ENCODE measurements at regions not wholly inside any gene's neighbourhood (a gene's known extent, or its start where the extent isn't known, plus 50 kb on each side); places are given as distances from the start of the nearest gene placed in this dataset.

- in situ Hi-C loops (cut with MboI): no loop called here
- no peak for TF ChIP-seq EZH2 (IDR thresholded peaks at IDR 0.05; ENCODE audit: insufficient read depth, poor library complexity, severe bottlenecking)
- no peak for TF ChIP-seq EZH2phosphoT487 (IDR thresholded peaks at IDR 0.05; ENCODE audit: insufficient read depth, low read depth)
- no peak overlapping the region for H2AFZ ChIP-seq
- no peak overlapping the region for H3K4me2 ChIP-seq (ENCODE audit: unreplicated experiment)
- H3K36me3 ChIP-seq (ENCODE audit: low read depth): no peaks in the 10 kb centered on the region
- no peak overlapping the region for H3K27ac ChIP-seq
- no peak overlapping the region for H3K4me3 ChIP-seq
- DNase-seq: no peak
- 79 to 82% methylated on average over 5 of the region's 5 CpGs for WGBS, 2 experiments (ENCODE audit: low coverage in 1 of 2, low lambda C conversion rate in 2 of 2, missing lambda C conversion rate in 2 of 2)
- no peaks in the 10 kb centered on the region for H3F3A ChIP-seq (ENCODE audit: insufficient read depth)
- no peaks in the 10 kb centered on the region for H3K27me3 ChIP-seq (replicated peaks; ENCODE audit: insufficient read depth)
- H3K79me2 ChIP-seq (ENCODE audit: insufficient read depth): no peaks in the 10 kb centered on the region
- H3K9ac ChIP-seq: no peak overlapping the region
- H3K9me2 ChIP-seq (ENCODE audit: insufficient read depth): 0 out of 2 replicates have a peak, but pooled peaks cover 4% of the 10 kb centered on the region
- no peaks in the 10 kb centered on the region for H3K4me1 ChIP-seq (ENCODE audit: insufficient read depth)
- H4K20me1 ChIP-seq (ENCODE audit: insufficient read depth): no peaks in the 10 kb centered on the region
- no peaks in the 10 kb centered on the region for H3K9me3 ChIP-seq (ENCODE audit: low read depth)
These were observed 185.5 kb upstream of the SETBP1 start for GRCh38 chr18:44495151-44495550.

- H3K9me2 ChIP-seq (ENCODE audit: insufficient read depth): 0 out of 2 replicates have a peak, but pooled peaks cover 4% of the 10 kb centered on the region
- no peaks in the 10 kb centered on the region for H3K79me2 ChIP-seq (ENCODE audit: insufficient read depth)
- TF ChIP-seq EZH2phosphoT487 (IDR thresholded peaks at IDR 0.05; ENCODE audit: insufficient read depth, low read depth) (no peak), EZH2 (IDR thresholded peaks at IDR 0.05; ENCODE audit: insufficient read depth, poor library complexity, severe bottlenecking) (no peak)
These were observed 183.4 kb upstream of the SETBP1 start for GRCh38 chr18:44497311-44497710.

GRCh38 chr18:44497757-44498490 lies 182.8 kb upstream of the SETBP1 start:
- in situ Hi-C loops (cut with MboI): no loop called here
- TF ChIP-seq EZH2 (IDR thresholded peaks at IDR 0.05; ENCODE audit: insufficient read depth, poor library complexity, severe bottlenecking) (no peak), EZH2phosphoT487 (IDR thresholded peaks at IDR 0.05; ENCODE audit: insufficient read depth, low read depth) (no peak)
- 34 to 43% methylated on average over 3 of the region's 3 CpGs for WGBS, 2 experiments (ENCODE audit: low coverage in 1 of 2, low lambda C conversion rate in 2 of 2, missing lambda C conversion rate in 2 of 2)
- Histone ChIP-seq H3K36me3 (ENCODE audit: low read depth) (no peaks in the 10 kb centered on the region), H3K9ac (no peak overlapping the region), H3K9me3 (ENCODE audit: low read depth) (no peaks in the 10 kb centered on the region), H3K27me3 (replicated peaks; ENCODE audit: insufficient read depth) (no peaks in the 10 kb centered on the region), H3K4me3 (no peak overlapping the region), H3K4me1 (ENCODE audit: insufficient read depth) (no peaks in the 10 kb centered on the region), H3K9me2 (ENCODE audit: insufficient read depth) (0 out of 2 replicates have a peak, but pooled peaks cover 4% of the 10 kb centered on the region), H3K27ac (no peak overlapping the region), H4K20me1 (ENCODE audit: insufficient read depth) (no peaks in the 10 kb centered on the region), H3K79me2 (ENCODE audit: insufficient read depth) (no peaks in the 10 kb centered on the region), H3K4me2 (ENCODE audit: unreplicated experiment) (no peak overlapping the region), H2AFZ (no peak overlapping the region), H3F3A (ENCODE audit: insufficient read depth) (no peaks in the 10 kb centered on the region)
- DNase-seq: no peak

More at GRCh38 chr18:44497311-44497710, 183.4 kb upstream of the SETBP1 start:
- H3K9me3 ChIP-seq (ENCODE audit: low read depth): no peaks in the 10 kb centered on the region
- no peaks in the 10 kb centered on the region for H3K4me1 ChIP-seq (ENCODE audit: insufficient read depth)
- WGBS, 2 experiments (ENCODE audit: low coverage in 1 of 2, low lambda C conversion rate in 2 of 2, missing lambda C conversion rate in 2 of 2): 76 to 85% methylated on average over 3 of the region's 3 CpGs
- no peak overlapping the region for H3K27ac ChIP-seq
- H4K20me1 ChIP-seq (ENCODE audit: insufficient read depth): no peaks in the 10 kb centered on the region
- no peak overlapping the region for H2AFZ ChIP-seq
- DNase-seq: no peak
- H3K27me3 ChIP-seq (replicated peaks; ENCODE audit: insufficient read depth): no peaks in the 10 kb centered on the region
- H3K4me3 ChIP-seq: no peak overlapping the region
- in situ Hi-C loops (cut with MboI): no loop called here
- H3K36me3 ChIP-seq (ENCODE audit: low read depth): no peaks in the 10 kb centered on the region
- H3F3A ChIP-seq (ENCODE audit: insufficient read depth): no peaks in the 10 kb centered on the region
- H3K4me2 ChIP-seq (ENCODE audit: unreplicated experiment): no peak overlapping the region
- H3K9ac ChIP-seq: no peak overlapping the region

- Histone ChIP-seq H3F3A (ENCODE audit: insufficient read depth) (no peaks in the 10 kb centered on the region), H3K27me3 (replicated peaks; ENCODE audit: insufficient read depth) (no peaks in the 10 kb centered on the region), H3K79me2 (ENCODE audit: insufficient read depth) (no peaks in the 10 kb centered on the region), H3K4me1 (ENCODE audit: insufficient read depth) (no peaks in the 10 kb centered on the region), H3K4me2 (ENCODE audit: unreplicated experiment) (no peak overlapping the region), H3K9me2 (ENCODE audit: insufficient read depth) (no peaks in the 10 kb centered on the region), H3K36me3 (ENCODE audit: low read depth) (no peaks in the 10 kb centered on the region), H4K20me1 (ENCODE audit: insufficient read depth) (no peaks in the 10 kb centered on the region), H3K27ac (no peak overlapping the region), H3K4me3 (no peak overlapping the region), H2AFZ (no peak overlapping the region), H3K9me3 (ENCODE audit: low read depth) (no peaks in the 10 kb centered on the region), H3K9ac (no peak overlapping the region)
- in situ Hi-C loops (cut with MboI): no loop called here
- no peak for DNase-seq
- WGBS, 2 experiments (ENCODE audit: low coverage in 1 of 2, low lambda C conversion rate in 2 of 2, missing lambda C conversion rate in 2 of 2): 85 to 95% methylated on average over 2 of the region's 2 CpGs
- no peak for TF ChIP-seq EZH2 (IDR thresholded peaks at IDR 0.05; ENCODE audit: insufficient read depth, poor library complexity, severe bottlenecking)
- no peak for TF ChIP-seq EZH2phosphoT487 (IDR thresholded peaks at IDR 0.05; ENCODE audit: insufficient read depth, low read depth)
These were observed 179.7 kb upstream of the SETBP1 start for GRCh38 chr18:44500808-44501610.
